ENCODE measurements at regions not wholly inside any gene's neighbourhood (a gene's known extent, or its start where the extent isn't known, plus 50 kb on each side); places are given as distances from the start of the nearest gene placed in this dataset.

GRCh38 chr3:118810499-118811035 lies 224.1 kb downstream of the IGSF11 start:
- H4K20me1 ChIP-seq (ENCODE audit: insufficient read depth), result no peaks in the 10 kb centered on the region
- H3K79me2 ChIP-seq (ENCODE audit: insufficient read depth), result no peaks in the 10 kb centered on the region
- no peaks in the 10 kb centered on the region for H3F3A ChIP-seq (replicated peaks; ENCODE audit: insufficient read depth)
- DNase-seq, result no peak
- no peak overlapping the region for H2AFZ ChIP-seq (ENCODE audit: low read depth)
- WGBS (ENCODE audit: low lambda C conversion rate), result 70% methylated on average over 10 of the region's 10 CpGs
- H3K27me3 ChIP-seq (ENCODE audit: insufficient read depth), result no peaks in the 10 kb centered on the region
- CTCF ChIA-PET, result interaction anchor here (0.6 to 1.6 kb wide), 2 partner anchors 12 to 28 kb away, joined by 3 to 4 read pairs; no protein-coding TSS in a partner anchor
- no peaks in the 10 kb centered on the region for H3K36me3 ChIP-seq (replicated peaks in 1 of 2; ENCODE audit: control insufficient read depth in 1 of 2, insufficient read depth in 2 of 2, low read length in 1 of 2)
- no peaks in the 10 kb centered on the region for H3K9me2 ChIP-seq
- no peak overlapping the region for H3K4me2 ChIP-seq
- H3K4me3 ChIP-seq (ENCODE audit: low read depth in 2 of 2, low read length in 1 of 2), result no peak overlapping the region
- no peak overlapping the region for H3K9ac ChIP-seq
- TF ChIP-seq TCF12 (IDR thresholded peaks at IDR 0.05) (no peak), RCOR1 (IDR thresholded peaks at IDR 0.05; ENCODE audit: low read length) (no peak), GABPA (IDR thresholded peaks at IDR 0.05; ENCODE audit: low read depth) (no peak), REST (IDR thresholded peaks at IDR 0.05; ENCODE audit: low read depth, low read length) (no peak), RXRA (IDR thresholded peaks at IDR 0.05; ENCODE audit: borderline replicate concordance, low read depth) (no peak), FOXJ3 (CRISPR knock-in tag; IDR thresholded peaks at IDR 0.05) (no peak), RFX5 (IDR thresholded peaks at IDR 0.05; ENCODE audit: low read length) (no peak), MXI1 (IDR thresholded peaks at IDR 0.05; ENCODE audit: low read depth, low read length) (no peak), YY1 (IDR thresholded peaks at IDR 0.05; ENCODE audit: low read depth) (no peak), USF2 (IDR thresholded peaks at IDR 0.05; ENCODE audit: borderline replicate concordance, low read depth, low read length) (no peak)
- H3K9me3 ChIP-seq, result no peaks in the 10 kb centered on the region
- POLR2A ChIA-PET, result no interaction called here
- H3K4me1 ChIP-seq (ENCODE audit: control insufficient read depth in 1 of 2, insufficient read depth in 2 of 2, low read depth in 1 of 2, low read length in 1 of 2), result no peaks in the 10 kb centered on the region
- H3K27ac ChIP-seq (ENCODE audit: low read depth in 2 of 2, low read length in 1 of 2), result no peak overlapping the region

GRCh38 chr3:118811236-118811732 lies 223.4 kb downstream of the IGSF11 start:
- H3K9me3 ChIP-seq, result no peaks in the 10 kb centered on the region
- no peaks in the 10 kb centered on the region for H4K20me1 ChIP-seq (ENCODE audit: insufficient read depth)
- no peak overlapping the region for H3K4me2 ChIP-seq
- TF ChIP-seq NFIC (IDR thresholded peaks at IDR 0.05; ENCODE audit: borderline replicate concordance), result no peak
- TF ChIP-seq USF2 (IDR thresholded peaks at IDR 0.05; ENCODE audit: borderline replicate concordance, low read depth, low read length), result no peak
- no peak for TF ChIP-seq TAF1 (IDR thresholded peaks at IDR 0.05; ENCODE audit: borderline replicate concordance, low read depth, low read length)
- no peak for TF ChIP-seq MEF2A (IDR thresholded peaks at IDR 0.05; ENCODE audit: borderline replicate concordance, low read depth)
- no peak for TF ChIP-seq ELF1 (IDR thresholded peaks at IDR 0.05)
- POLR2A ChIA-PET, result no interaction called here
- H3K27ac ChIP-seq (ENCODE audit: low read depth in 2 of 2, low read length in 1 of 2), result no peak overlapping the region
- no peak overlapping the region for H3K9ac ChIP-seq
- no peak overlapping the region for H3K4me3 ChIP-seq (ENCODE audit: low read depth in 2 of 2, low read length in 1 of 2)
- DNase-seq, result no peak
- no peaks in the 10 kb centered on the region for H3K9me2 ChIP-seq
- H3F3A ChIP-seq (replicated peaks; ENCODE audit: insufficient read depth), result no peaks in the 10 kb centered on the region
- 55% methylated on average over 3 of the region's 3 CpGs for WGBS (ENCODE audit: low lambda C conversion rate)
- no peaks in the 10 kb centered on the region for H3K79me2 ChIP-seq (ENCODE audit: insufficient read depth)
- no peak overlapping the region for H2AFZ ChIP-seq (ENCODE audit: low read depth)
- CTCF ChIA-PET, result no interaction called here
- no peaks in the 10 kb centered on the region for H3K36me3 ChIP-seq (replicated peaks in 1 of 2; ENCODE audit: control insufficient read depth in 1 of 2, insufficient read depth in 2 of 2, low read length in 1 of 2)
- no peaks in the 10 kb centered on the region for H3K4me1 ChIP-seq (ENCODE audit: control insufficient read depth in 1 of 2, insufficient read depth in 2 of 2, low read depth in 1 of 2, low read length in 1 of 2)
- H3K27me3 ChIP-seq (ENCODE audit: insufficient read depth), result no peaks in the 10 kb centered on the region
